Mesendoderm (in vitro differentiated cells): ENCODE measurements at regions not wholly inside any gene's neighbourhood (a gene's known extent, or its start where the extent isn't known, plus 50 kb on each side); places are given as distances from the start of the nearest gene placed in this dataset.

Experiments used
- DNase-seq: peaks from one replicate; pipeline ENCODE4 v3.0.0; 2013
- H2AK5ac ChIP-seq: 2 replicates; pipeline ENCODE4 v1.6.1; 2013; ENCODE audit warnings: low read length, inconsistent platforms
- H2BK120ac ChIP-seq: 2 replicates; pipeline ENCODE4 v1.6.1; 2013; ENCODE audit warnings: low read depth, mild to moderate bottlenecking, low read length, moderate library complexity, mixed read lengths
- H2BK15ac ChIP-seq: replicated peaks from 2 replicates; pipeline ENCODE4 v1.6.1; 2013; ENCODE audit warnings: low read depth, mild to moderate bottlenecking, moderate library complexity
- H2BK5ac ChIP-seq: 2 replicates; pipeline ENCODE4 v1.6.1; 2013; ENCODE audit warnings: low read length, inconsistent platforms
- H3K18ac ChIP-seq: 2 replicates; pipeline ENCODE4 v1.6.1; 2013; ENCODE audit warnings: mild to moderate bottlenecking, low read length, mixed read lengths
- H3K23ac ChIP-seq: one replicate; pipeline ENCODE4 v1.6.1; 2013; ENCODE audit warnings: low read length
- H3K27ac ChIP-seq: 2 replicates; pipeline ENCODE4 v1.5.1; 2013; ENCODE audit warnings: low read depth, mild to moderate bottlenecking, inconsistent platforms, low read length, moderate library complexity
- H3K27me3 ChIP-seq: 2 replicates; pipeline ENCODE4 v1.6.1; 2013; ENCODE audit warnings: low read length, control low read depth, mild to moderate bottlenecking, inconsistent platforms; ENCODE audit not compliant: insufficient read depth, poor library complexity
- H3K36me3 ChIP-seq: 2 replicates; pipeline ENCODE4 v1.6.1; 2013; ENCODE audit warnings: low read length, inconsistent platforms; ENCODE audit not compliant: control insufficient read depth, insufficient read depth
- H3K4ac ChIP-seq: one replicate; pipeline ENCODE4 v1.6.1; 2013; ENCODE audit warnings: low read depth, mild to moderate bottlenecking, low read length, moderate library complexity
- H3K4me1 ChIP-seq: 2 replicates; pipeline ENCODE4 v1.6.1; 2013; ENCODE audit warnings: low read depth, low read length, inconsistent platforms; ENCODE audit not compliant: control insufficient read depth
- H3K4me2 ChIP-seq: 2 replicates; pipeline ENCODE4 v1.6.1; 2013; ENCODE audit warnings: low read length
- H3K4me3 ChIP-seq: 2 replicates; pipeline ENCODE4 v1.5.1; 2013; ENCODE audit warnings: mild to moderate bottlenecking, low read length
- H3K56ac ChIP-seq: one replicate; pipeline ENCODE4 v1.6.1; 2013; ENCODE audit warnings: low read length
- H3K79me1 ChIP-seq: 2 replicates; pipeline ENCODE4 v1.6.1; 2013; ENCODE audit warnings: low read length, inconsistent platforms
- H3K79me2 ChIP-seq: 2 replicates; pipeline ENCODE4 v1.6.1; 2013; ENCODE audit warnings: mild to moderate bottlenecking, low read length; ENCODE audit not compliant: control insufficient read depth, insufficient read depth
- H3K9ac ChIP-seq: 2 replicates; pipeline ENCODE4 v1.6.1; 2013; ENCODE audit warnings: low read length, inconsistent platforms
- H4K5ac ChIP-seq: one replicate; pipeline ENCODE4 v1.6.1; 2013; ENCODE audit warnings: low read length
- H4K8ac ChIP-seq: one replicate; pipeline ENCODE4 v1.6.1; 2013; ENCODE audit warnings: low read depth, mild to moderate bottlenecking, control low read depth, low read length, moderate library complexity
- WGBS: extraction: QIAGEN DNeasy Blood & Tissue Kit; methylation state at CpG from one replicate; pipeline ENCODE4 v1.1.7; 2013; ENCODE audit warnings: low lambda C conversion rate, missing lambda C conversion rate; ENCODE audit not compliant: insufficient coverage; ENCODE audit errors: extremely low coverage; 5-methylcytosine and 5-hydroxymethylcytosine counted together

DNA sequence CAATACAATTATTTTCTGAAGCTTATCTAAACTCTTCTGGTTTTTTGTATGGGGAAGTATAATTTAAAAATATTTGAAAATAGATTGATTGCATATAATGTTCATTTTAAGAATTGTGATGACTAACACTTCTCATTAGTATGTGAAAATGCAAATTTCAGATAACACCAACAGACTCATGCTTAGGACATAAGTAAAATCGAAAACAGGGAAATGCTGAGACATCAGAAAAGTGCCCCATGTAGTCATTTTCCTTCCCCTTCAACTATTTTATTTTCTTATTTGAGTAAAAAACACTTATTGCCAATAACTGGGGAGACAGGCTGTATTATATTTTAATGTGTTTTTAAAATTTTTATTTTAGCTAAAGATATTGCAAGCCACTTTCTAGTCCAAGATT, 814.7 kb downstream of the GALC start:
- no peaks in the 10 kb centered on the region for H3K79me1 ChIP-seq
- no peak overlapping the region for H4K8ac ChIP-seq
- no peak overlapping the region for H3K56ac ChIP-seq
- H2BK5ac ChIP-seq: no peak overlapping the region
- no peak overlapping the region for H4K5ac ChIP-seq
- no peaks in the 10 kb centered on the region for H3K36me3 ChIP-seq
- H3K27ac ChIP-seq: no peak overlapping the region
- H2BK120ac ChIP-seq: no peak overlapping the region
- no peak overlapping the region for H3K4ac ChIP-seq
- no peak overlapping the region for H3K4me3 ChIP-seq
- H2AK5ac ChIP-seq: no peak overlapping the region
- no peak overlapping the region for H2BK15ac ChIP-seq
- H3K9ac ChIP-seq: no peak overlapping the region
- no peaks in the 10 kb centered on the region for H3K4me1 ChIP-seq
- DNase-seq: no peak
- H3K23ac ChIP-seq: no peak overlapping the region
- H3K4me2 ChIP-seq: no peak overlapping the region
- H3K79me2 ChIP-seq: no peaks in the 10 kb centered on the region
- no peaks in the 10 kb centered on the region for H3K27me3 ChIP-seq
- no peak overlapping the region for H3K18ac ChIP-seq
- no CpG with 5 or more reads among the region's 1 CpG for WGBS

DNA sequence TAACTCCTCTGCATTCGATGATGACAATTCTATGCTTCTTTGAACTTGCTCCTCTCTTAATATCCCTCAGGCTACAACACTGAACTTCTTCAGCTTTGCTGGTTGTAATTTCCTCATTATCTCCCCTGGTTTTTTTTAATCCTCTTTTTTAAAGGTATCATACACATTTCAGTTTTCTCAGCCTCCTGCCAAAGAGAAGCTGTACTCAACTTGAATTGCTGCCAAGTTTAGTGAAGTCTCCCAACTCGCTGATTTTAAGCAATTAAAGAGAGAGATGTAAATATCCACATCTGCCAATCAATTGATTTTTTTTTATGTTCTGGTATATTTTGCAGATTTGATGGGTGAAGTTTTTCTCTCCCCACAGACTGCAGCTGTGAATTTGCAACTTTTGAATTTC, 817.8 kb downstream of the GALC start:
- no peak overlapping the region for H3K27ac ChIP-seq
- no peak overlapping the region for H3K18ac ChIP-seq
- H2AK5ac ChIP-seq: no peak overlapping the region
- no peak overlapping the region for H3K23ac ChIP-seq
- H4K8ac ChIP-seq: no peak overlapping the region
- H3K79me1 ChIP-seq: no peaks in the 10 kb centered on the region
- H3K4ac ChIP-seq: no peak overlapping the region
- no peak overlapping the region for H3K56ac ChIP-seq
- H3K79me2 ChIP-seq: no peaks in the 10 kb centered on the region
- no peak overlapping the region for H2BK15ac ChIP-seq
- no peak overlapping the region for H3K9ac ChIP-seq
- H3K4me3 ChIP-seq: no peak overlapping the region
- no peaks in the 10 kb centered on the region for H3K27me3 ChIP-seq
- no peak for DNase-seq
- no CpG with 5 or more reads among the region's 2 CpGs for WGBS
- no peaks in the 10 kb centered on the region for H3K4me1 ChIP-seq
- no peak overlapping the region for H4K5ac ChIP-seq
- H3K36me3 ChIP-seq: no peaks in the 10 kb centered on the region
- H2BK120ac ChIP-seq: no peak overlapping the region
- H3K4me2 ChIP-seq: no peak overlapping the region
- H2BK5ac ChIP-seq: no peak overlapping the region

DNA sequence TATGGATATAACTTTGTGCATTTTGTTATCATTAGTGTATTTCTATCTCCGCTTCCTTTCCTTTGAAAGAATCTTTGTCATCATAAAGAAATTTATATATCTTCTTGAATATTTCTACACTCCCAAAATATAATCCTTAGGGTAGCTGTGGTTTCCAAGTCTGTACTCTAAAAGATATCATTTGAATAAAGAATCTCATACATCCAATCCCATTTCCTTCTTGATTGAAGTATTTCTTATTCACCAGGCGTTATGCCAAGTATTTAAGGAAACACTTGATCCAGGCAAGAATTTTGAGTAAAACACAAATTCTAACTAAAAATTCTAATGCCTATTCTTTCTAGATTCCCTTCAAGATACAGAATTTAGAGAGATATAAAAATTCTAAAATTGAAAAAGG, 821.8 kb downstream of the GALC start:
- no peak for DNase-seq
- no peak overlapping the region for H2AK5ac ChIP-seq
- H3K27me3 ChIP-seq: no peaks in the 10 kb centered on the region
- no peak overlapping the region for H3K9ac ChIP-seq
- H4K5ac ChIP-seq: no peak overlapping the region
- H3K4ac ChIP-seq: no peak overlapping the region
- H3K4me2 ChIP-seq: no peak overlapping the region
- no peak overlapping the region for H3K56ac ChIP-seq
- H3K36me3 ChIP-seq: no peaks in the 10 kb centered on the region
- no peak overlapping the region for H4K8ac ChIP-seq
- no peaks in the 10 kb centered on the region for H3K79me1 ChIP-seq
- no peak overlapping the region for H2BK5ac ChIP-seq
- WGBS: no CpG with 5 or more reads among the region's 2 CpGs
- no peak overlapping the region for H2BK120ac ChIP-seq
- H3K4me1 ChIP-seq: no peaks in the 10 kb centered on the region
- no peak overlapping the region for H3K4me3 ChIP-seq
- no peaks in the 10 kb centered on the region for H3K79me2 ChIP-seq
- H2BK15ac ChIP-seq: no peak overlapping the region
- no peak overlapping the region for H3K27ac ChIP-seq
- no peak overlapping the region for H3K18ac ChIP-seq
- H3K23ac ChIP-seq: no peak overlapping the region

DNA sequence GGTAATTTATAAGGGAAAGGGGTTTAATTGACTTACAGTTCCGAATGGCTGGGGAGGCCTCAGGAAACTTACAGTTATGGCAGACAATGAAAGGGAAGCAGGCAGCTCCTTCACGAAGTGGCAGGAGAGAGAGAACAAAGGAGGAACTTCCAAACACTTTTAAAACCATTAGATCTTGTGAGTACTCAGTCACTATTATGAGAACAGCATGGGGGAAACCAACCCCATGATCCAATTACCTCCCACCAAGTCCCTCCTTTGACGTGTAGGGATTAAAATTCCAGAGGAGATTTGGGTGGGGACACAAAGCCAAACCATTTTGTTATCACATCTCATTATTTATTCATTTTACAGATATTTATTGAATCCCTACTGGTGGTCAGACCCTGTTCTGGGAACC, 822.8 kb downstream of the GALC start:
- Histone ChIP-seq H3K36me3 (no peaks in the 10 kb centered on the region), H3K18ac (peak overlapping the region; percentile 3), H3K4me2 (no peak overlapping the region), H3K4ac (peak overlapping the region; percentile 52), H3K4me3 (no peak overlapping the region), H3K27me3 (no peaks in the 10 kb centered on the region), H3K27ac (no peak overlapping the region), H2AK5ac (no peak overlapping the region), H3K9ac (no peak overlapping the region), H3K79me2 (no peaks in the 10 kb centered on the region), H4K8ac (no peak overlapping the region), H2BK120ac (no peak overlapping the region), H3K56ac (no peak overlapping the region), H2BK15ac (no peak overlapping the region), H3K79me1 (no peaks in the 10 kb centered on the region), H3K23ac (no peak overlapping the region), H4K5ac (no peak overlapping the region), H2BK5ac (no peak overlapping the region), H3K4me1 (no peaks in the 10 kb centered on the region)
- DNase-seq: peak; percentile 88
- no CpG with 5 or more reads among the region's 3 CpGs for WGBS

DNA sequence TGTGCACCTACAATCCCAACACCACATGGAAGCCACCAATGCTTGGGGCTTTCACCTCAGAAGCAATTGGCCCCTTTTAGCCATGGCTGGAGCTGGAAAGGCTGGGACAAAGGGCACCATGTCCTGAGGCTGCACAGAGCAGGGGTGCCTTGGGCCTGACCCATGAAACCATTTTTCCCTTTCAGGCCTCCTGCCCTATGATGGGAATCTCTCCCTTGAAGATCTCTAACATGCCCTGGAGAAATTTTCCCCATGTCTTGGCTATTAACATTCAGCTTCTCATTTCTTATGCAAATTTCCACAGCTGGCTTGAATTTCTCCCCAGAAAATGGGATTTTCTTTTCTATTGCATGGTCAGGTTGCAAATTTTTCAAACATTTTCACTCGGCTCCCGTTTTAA, 823.6 kb downstream of the GALC start:
- H3K79me2 ChIP-seq: no peaks in the 10 kb centered on the region
- peak overlapping the region; percentile 30 for H3K56ac ChIP-seq
- H3K4me3 ChIP-seq: no peak overlapping the region
- no peak overlapping the region for H4K5ac ChIP-seq
- H2BK15ac ChIP-seq: no peak overlapping the region
- H3K27ac ChIP-seq: no peak overlapping the region
- no peak overlapping the region for H3K4me2 ChIP-seq
- H3K36me3 ChIP-seq: no peaks in the 10 kb centered on the region
- no peak overlapping the region for H3K9ac ChIP-seq
- H2AK5ac ChIP-seq: no peak overlapping the region
- no peaks in the 10 kb centered on the region for H3K79me1 ChIP-seq
- H3K4me1 ChIP-seq: no peaks in the 10 kb centered on the region
- no peak overlapping the region for H2BK5ac ChIP-seq
- DNase-seq: no peak
- no peak overlapping the region for H3K4ac ChIP-seq
- WGBS: no CpG with 5 or more reads among the region's 2 CpGs
- no peak overlapping the region for H2BK120ac ChIP-seq
- H4K8ac ChIP-seq: no peak overlapping the region
- H3K27me3 ChIP-seq: no peaks in the 10 kb centered on the region
- H3K23ac ChIP-seq: no peak overlapping the region
- peak overlapping the region; percentile 3 for H3K18ac ChIP-seq

DNA sequence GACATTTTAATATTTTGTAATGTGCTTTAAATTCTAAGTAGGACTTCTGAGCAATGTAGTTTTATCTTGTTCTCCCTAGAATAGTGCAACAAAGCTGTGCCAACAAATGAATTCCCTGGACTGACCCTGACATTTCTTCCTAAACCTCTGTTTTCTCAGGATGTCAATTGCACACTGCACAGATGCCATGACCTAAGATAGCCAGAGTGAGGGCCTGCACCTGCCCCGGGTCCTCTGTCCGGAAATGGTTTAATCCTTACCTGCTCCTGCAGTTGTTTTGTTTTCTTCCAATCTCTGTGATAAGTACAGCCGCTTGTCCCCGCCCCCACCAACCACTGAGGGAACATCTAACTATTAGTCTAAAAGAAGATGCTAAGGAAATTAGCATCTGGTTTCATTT, 831.5 kb downstream of the GALC start:
- Histone ChIP-seq H3K4me3 (no peak overlapping the region), H3K9ac (no peak overlapping the region), H3K18ac (no peak overlapping the region), H2BK5ac (no peak overlapping the region), H3K79me2 (no peaks in the 10 kb centered on the region), H3K4me2 (no peak overlapping the region), H3K4me1 (peaks cover 4% of the 10 kb centered on the region), H3K4ac (no peak overlapping the region), H3K27me3 (no peaks in the 10 kb centered on the region), H2BK120ac (no peak overlapping the region), H3K79me1 (no peaks in the 10 kb centered on the region), H2AK5ac (no peak overlapping the region), H3K36me3 (no peaks in the 10 kb centered on the region), H3K27ac (no peak overlapping the region), H3K56ac (no peak overlapping the region), H4K5ac (no peak overlapping the region), H4K8ac (no peak overlapping the region), H2BK15ac (no peak overlapping the region), H3K23ac (no peak overlapping the region)
- no CpG with 5 or more reads among the region's 4 CpGs for WGBS
- DNase-seq: no peak
